H9 (cell line): ENCODE measurements at regions not wholly inside any gene's neighbourhood (a gene's known extent, or its start where the extent isn't known, plus 50 kb on each side); places are given as distances from the start of the nearest gene placed in this dataset.
"Not testable (repeated sequence)": the region's sequence is repeated elsewhere in the genome, so short reads cannot be mapped to it uniquely, and the experiment has no call there.

ENCODE experiments used
- DNase-seq: peaks from one replicate; pipeline ENCODE4 v3.0.0-alpha.2; 2017
- H2AFZ ChIP-seq: one replicate; pipeline ENCODE4 v1.6.1; 2013; ENCODE audit warnings: mild to moderate bottlenecking, low read length, control low read depth, moderate library complexity
- H2AK5ac ChIP-seq: 2 replicates; pipeline ENCODE4 v1.6.1; 2013; ENCODE audit warnings: low read length, control low read depth, mixed read lengths; ENCODE audit not compliant: insufficient read length
- H2BK120ac ChIP-seq: one replicate; pipeline ENCODE4 v1.6.1; 2013; ENCODE audit warnings: low read depth, mild to moderate bottlenecking, low read length, control low read depth, inconsistent platforms; ENCODE audit not compliant: poor library complexity, severe bottlenecking
- H2BK12ac ChIP-seq: 2 replicates; pipeline ENCODE4 v1.6.1; 2013; ENCODE audit warnings: low read length, control low read depth, mixed read lengths, low read depth; ENCODE audit not compliant: insufficient read length
- H2BK15ac ChIP-seq: 2 replicates; pipeline ENCODE4 v1.6.1; 2013; ENCODE audit warnings: low read depth, low read length, control low read depth
- H2BK20ac ChIP-seq: one replicate; pipeline ENCODE4 v1.6.1; 2013; ENCODE audit warnings: low read depth, mild to moderate bottlenecking, low read length, control low read depth, inconsistent platforms; ENCODE audit not compliant: poor library complexity, severe bottlenecking
- H2BK5ac ChIP-seq: 2 replicates; pipeline ENCODE4 v1.6.1; 2013; ENCODE audit warnings: low read length, control low read depth, mixed read lengths; ENCODE audit not compliant: insufficient read length
- H3K14ac ChIP-seq: 2 replicates; pipeline ENCODE4 v1.6.1; 2013; ENCODE audit warnings: low read length, control low read depth; ENCODE audit not compliant: insufficient read depth
- H3K18ac ChIP-seq: 2 replicates; pipeline ENCODE4 v1.6.1; 2013; ENCODE audit warnings: low read depth, mild to moderate bottlenecking, mixed read lengths, low read length, control low read depth; ENCODE audit not compliant: insufficient read length
- H3K23ac ChIP-seq: 2 replicates; pipeline ENCODE4 v1.6.1; 2013; ENCODE audit warnings: low read length, control low read depth, mixed read lengths, low read depth; ENCODE audit not compliant: insufficient read length
- H3K23me2 ChIP-seq: 2 replicates; pipeline ENCODE4 v1.6.1; 2013; ENCODE audit warnings: low read depth, mild to moderate bottlenecking, mixed read lengths, low read length, control low read depth; ENCODE audit not compliant: insufficient read length, poor library complexity, severe bottlenecking
- H3K27ac ChIP-seq: 2 replicates; pipeline ENCODE4 v1.5.1; 2013; ENCODE audit warnings: low read length, control low read depth, mixed read lengths, low read depth; ENCODE audit not compliant: insufficient read length
- H3K27me3 ChIP-seq: 2 replicates; pipeline ENCODE4 v1.6.1; 2013; ENCODE audit warnings: low read length, control low read depth, inconsistent platforms; ENCODE audit not compliant: insufficient read depth
- H3K4ac ChIP-seq: 2 replicates; pipeline ENCODE4 v1.6.1; 2013; ENCODE audit warnings: low read depth, mild to moderate bottlenecking, control low read depth, inconsistent platforms, low read length, moderate library complexity
- H3K4me1 ChIP-seq: 2 replicates; pipeline ENCODE4 v1.6.1; 2013; ENCODE audit warnings: low read length, control low read depth, inconsistent platforms; ENCODE audit not compliant: insufficient read depth
- H3K4me2 ChIP-seq: 2 replicates; pipeline ENCODE4 v1.6.1; 2013; ENCODE audit warnings: low read length, control low read depth, mixed read lengths; ENCODE audit not compliant: insufficient read length, insufficient read depth
- H3K56ac ChIP-seq: 2 replicates; pipeline ENCODE4 v1.6.1; 2013; ENCODE audit warnings: low read depth, mild to moderate bottlenecking, mixed read lengths, low read length, control low read depth; ENCODE audit not compliant: insufficient read length
- H3K79me1 ChIP-seq: 2 replicates; pipeline ENCODE4 v1.6.1; 2013; ENCODE audit warnings: low read depth, mild to moderate bottlenecking, moderate library complexity, low read length, control low read depth, inconsistent platforms; ENCODE audit not compliant: insufficient read depth, poor library complexity, severe bottlenecking
- H3K79me2 ChIP-seq: 2 replicates; pipeline ENCODE4 v1.6.1; 2013; ENCODE audit warnings: low read length, control low read depth, inconsistent platforms; ENCODE audit not compliant: insufficient read depth
- H3K9ac ChIP-seq: 2 replicates; pipeline ENCODE4 v1.6.1; 2013; ENCODE audit warnings: low read length, control low read depth, mixed read lengths; ENCODE audit not compliant: insufficient read length; ENCODE audit errors: extremely low read depth
- H3K9me3 ChIP-seq: one replicate; pipeline ENCODE4 v1.6.1; 2013; ENCODE audit warnings: low read depth, low read length, inconsistent platforms; ENCODE audit not compliant: control insufficient read depth
- H3T11ph ChIP-seq: one replicate; pipeline ENCODE4 v1.6.1; 2013; ENCODE audit warnings: mild to moderate bottlenecking, low read length, control low read depth, inconsistent platforms
- H4K20me1 ChIP-seq: one replicate; pipeline ENCODE4 v1.6.1; 2013; ENCODE audit not compliant: control insufficient read depth, insufficient read length, insufficient read depth
- H4K5ac ChIP-seq: 2 replicates; pipeline ENCODE4 v1.6.1; 2013; ENCODE audit warnings: low read depth, mild to moderate bottlenecking, mixed read lengths, low read length, control low read depth; ENCODE audit not compliant: insufficient read length
- H4K8ac ChIP-seq: replicated peaks from 2 replicates; pipeline ENCODE4 v1.6.1; 2013; ENCODE audit warnings: low read length, control low read depth, mixed read lengths, low read depth; ENCODE audit not compliant: insufficient read length
- H4K91ac ChIP-seq: 2 replicates; pipeline ENCODE4 v1.6.1; 2013; ENCODE audit warnings: low read depth, mild to moderate bottlenecking, moderate library complexity, mixed read lengths, low read length, control low read depth; ENCODE audit not compliant: insufficient read length
- H3K27ac Mint-ChIP-seq, 3 experiments: 2 replicates in 2 of 3; 3 replicates in 1 of 3; pipeline ENCODE4 v1.8.0; 2020 to 2021; ENCODE audit warnings: mixed read lengths in 3 of 3, mild to moderate bottlenecking in 1 of 3, moderate library complexity in 1 of 3
- H3K27me3 Mint-ChIP-seq: 2 replicates; pipeline ENCODE4 v1.8.0; 2021; ENCODE audit warnings: low read depth, mild to moderate bottlenecking, moderate library complexity, mixed read lengths
- H3K36me3 Mint-ChIP-seq, 3 experiments: 2 replicates in 2 of 3; 3 replicates in 1 of 3; pipeline ENCODE4 v1.8.0; 2020 to 2021; ENCODE audit warnings: low read depth in 3 of 3, mixed read lengths in 3 of 3; ENCODE audit not compliant: insufficient read depth in 1 of 3
- H3K4me1 Mint-ChIP-seq, 2 experiments: 2 replicates each; pipeline ENCODE4 v1.8.0; 2020; ENCODE audit warnings: mixed read lengths in 2 of 2
- H3K4me3 Mint-ChIP-seq, 2 experiments: 2 replicates in 1 of 2; 3 replicates in 1 of 2; pipeline ENCODE4 v1.8.0; 2020 to 2021; ENCODE audit warnings: mild to moderate bottlenecking in 2 of 2, mixed read lengths in 2 of 2, moderate library complexity in 1 of 2
- H3K9me3 Mint-ChIP-seq, 2 experiments: 2 replicates in 1 of 2; 3 replicates in 1 of 2; pipeline ENCODE4 v1.8.0; 2020; ENCODE audit warnings: mild to moderate bottlenecking in 2 of 2, mixed read lengths in 2 of 2, moderate library complexity in 1 of 2
- WGBS: extraction: QIAGEN DNeasy Blood & Tissue Kit; methylation state at CpG from one replicate; pipeline ENCODE4 v1.1.7; 2013; ENCODE audit warnings: missing lambda C conversion rate, low lambda C conversion rate, mixed read lengths; ENCODE audit not compliant: insufficient read length; ENCODE audit errors: extremely low coverage; 5-methylcytosine and 5-hydroxymethylcytosine counted together
- TF ChIP-seq, protein P1 (sequence below): fragments of 200-600 bp; sonication (generic); conservative IDR thresholded peaks from 3 replicates; pipeline ENCODE4 v1.8.0; 2021; ENCODE audit warnings: antibody characterized with exemption, mild to moderate bottlenecking

GRCh38 chr12:112694065-112694464 is 97.5 kb upstream of the RPH3A start:
- Histone ChIP-seq H3K9ac (no peak overlapping the region), H3K14ac (no peak overlapping the region)

DNA sequence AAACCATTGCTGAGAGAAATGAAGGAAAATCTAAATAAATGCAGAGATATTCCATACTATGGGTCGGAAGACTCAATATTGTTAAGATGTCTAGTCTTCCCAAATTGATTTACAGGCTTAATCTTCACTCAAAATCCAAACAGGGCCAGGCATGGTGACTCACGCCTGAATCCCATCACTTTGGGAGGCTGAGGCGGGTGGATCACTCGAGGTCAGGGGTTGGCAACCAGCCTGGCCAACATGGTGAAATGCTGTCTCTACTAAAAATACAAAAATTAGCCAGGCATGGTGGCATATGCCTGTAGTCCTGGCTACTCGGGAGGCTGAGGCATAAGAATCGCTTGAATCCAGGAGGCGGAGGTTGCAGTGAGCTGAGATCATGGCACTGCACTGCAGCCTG is 94.1 kb upstream of the RPH3A start:
- not testable (repeated sequence) for H4K5ac ChIP-seq, H2AK5ac ChIP-seq, H3T11ph ChIP-seq, H3K23me2 ChIP-seq, H2BK5ac ChIP-seq, H4K20me1 ChIP-seq, H4K8ac ChIP-seq, H3K4me3 Mint-ChIP-seq, H3K36me3 Mint-ChIP-seq, H3K14ac ChIP-seq, H2BK20ac ChIP-seq, H3K23ac ChIP-seq, H3K79me2 ChIP-seq, H3K4me1 Mint-ChIP-seq, H2BK120ac ChIP-seq, H2BK12ac ChIP-seq, H3K56ac ChIP-seq, H3K4me1 ChIP-seq, H3K27me3 ChIP-seq, H3K9me3 ChIP-seq, H2AFZ ChIP-seq, H3K79me1 ChIP-seq, DNase-seq, H3K4me2 ChIP-seq, H2BK15ac ChIP-seq, H4K91ac ChIP-seq, H3K18ac ChIP-seq, H3K27ac Mint-ChIP-seq, H3K27ac ChIP-seq, H3K4ac ChIP-seq, H3K9me3 Mint-ChIP-seq, H3K9ac ChIP-seq
- H3K27me3 Mint-ChIP-seq: peaks cover 31% of the 10 kb centered on the region
- WGBS: no CpG with 5 or more reads among the region's 7 CpGs

More at GRCh38 chr12:112694065-112694464, 97.5 kb upstream of the RPH3A start:
- Histone ChIP-seq H3K4me1 (no peaks in the 10 kb centered on the region; the same call in 1 of the 2 replicates), H2AFZ (no peak overlapping the region), H3K4ac (no peak overlapping the region), H3K23ac (no peak overlapping the region), H3K79me2 (0 out of 2 replicates have a peak, but pooled peaks cover 1% of the 10 kb centered on the region), H2BK20ac (no peak overlapping the region), H2BK120ac (no peak overlapping the region), H3T11ph (no peak overlapping the region), H3K9me3 (no peaks in the 10 kb centered on the region), H4K91ac (no peak overlapping the region), H2BK15ac (no peak overlapping the region), H2BK5ac (no peak overlapping the region), H3K79me1 (no peaks in the 10 kb centered on the region), H3K27me3 (no peaks in the 10 kb centered on the region), H4K8ac (no peak overlapping the region), H3K4me2 (no peak overlapping the region), H3K56ac (no peak overlapping the region), H3K27ac (no peak overlapping the region), H4K20me1 (no peaks in the 10 kb centered on the region), H3K23me2 (no peaks in the 10 kb centered on the region), H4K5ac (no peak overlapping the region), H2BK12ac (no peak overlapping the region), H2AK5ac (no peak overlapping the region), H3K18ac (no peak overlapping the region)
- peaks cover 18% of the 10 kb centered on the region for H3K27me3 Mint-ChIP-seq
- peaks cover 9% of the 10 kb centered on the region in 2 experiments for H3K4me1 Mint-ChIP-seq
- H3K4me3 Mint-ChIP-seq: no peak overlapping the region
- no CpG with 5 or more reads among the region's 9 CpGs for WGBS
- peaks cover 0 to 3% of the 10 kb centered on the region in 2 experiments; a peak in 2 of 5 replicates for H3K9me3 Mint-ChIP-seq
- no peak overlapping the region; a peak in 1 of 7 replicates for H3K27ac Mint-ChIP-seq
- no peaks in the 10 kb centered on the region for H3K36me3 Mint-ChIP-seq
- no peak for DNase-seq
- TF ChIP-seq, protein P1, sequence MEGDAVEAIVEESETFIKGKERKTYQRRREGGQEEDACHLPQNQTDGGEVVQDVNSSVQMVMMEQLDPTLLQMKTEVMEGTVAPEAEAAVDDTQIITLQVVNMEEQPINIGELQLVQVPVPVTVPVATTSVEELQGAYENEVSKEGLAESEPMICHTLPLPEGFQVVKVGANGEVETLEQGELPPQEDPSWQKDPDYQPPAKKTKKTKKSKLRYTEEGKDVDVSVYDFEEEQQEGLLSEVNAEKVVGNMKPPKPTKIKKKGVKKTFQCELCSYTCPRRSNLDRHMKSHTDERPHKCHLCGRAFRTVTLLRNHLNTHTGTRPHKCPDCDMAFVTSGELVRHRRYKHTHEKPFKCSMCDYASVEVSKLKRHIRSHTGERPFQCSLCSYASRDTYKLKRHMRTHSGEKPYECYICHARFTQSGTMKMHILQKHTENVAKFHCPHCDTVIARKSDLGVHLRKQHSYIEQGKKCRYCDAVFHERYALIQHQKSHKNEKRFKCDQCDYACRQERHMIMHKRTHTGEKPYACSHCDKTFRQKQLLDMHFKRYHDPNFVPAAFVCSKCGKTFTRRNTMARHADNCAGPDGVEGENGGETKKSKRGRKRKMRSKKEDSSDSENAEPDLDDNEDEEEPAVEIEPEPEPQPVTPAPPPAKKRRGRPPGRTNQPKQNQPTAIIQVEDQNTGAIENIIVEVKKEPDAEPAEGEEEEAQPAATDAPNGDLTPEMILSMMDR: no peak
